K562 (cell line): ENCODE measurements at regions not wholly inside any gene's neighbourhood (a gene's known extent, or its start where the extent isn't known, plus 50 kb on each side); places are given as distances from the start of the nearest gene placed in this dataset.
A peak's percentile ranks its signal among the peaks of the same experiment; 100 is the strongest.

Experiments used
- CBX2 ChIP-seq: fragments of 200-600 bp; sonication (generic); IDR thresholded peaks from one replicate; pipeline ENCODE4 v1.6.1; 2012; ENCODE audit warnings: mild to moderate bottlenecking, low read length, inconsistent platforms; ENCODE audit not compliant: insufficient read depth, poor library complexity, severe bottlenecking
- SIN3A ChIP-seq, 2 experiments: fragments of 150-350 bp in 1 of 2; IDR thresholded peaks; 2 replicates each; pipeline ENCODE4 v1.6.1; 2011 to 2016; ENCODE audit warnings: borderline replicate concordance in 2 of 2, low read depth in 2 of 2, low read length in 2 of 2, mild to moderate bottlenecking in 2 of 2, moderate library complexity in 2 of 2; ENCODE audit not compliant: control insufficient read depth in 1 of 2
- ZNF764 ChIP-seq: fragments of 250-450 bp; sonication (Bioruptor Pico); IDR thresholded peaks from 2 replicates; pipeline ENCODE4 v1.4.0; 2020; ENCODE audit warnings: low read depth, mild to moderate bottlenecking, moderate library complexity
- TF ChIP-seq, protein P1 (sequence below), 3 experiments: fragments of 200-800 bp in 1 of 3; fragments of 250-450 bp in 1 of 3; fragments of 450-650 bp in 1 of 3; sonication (Bioruptor Pico) in 1 of 3; sonication (Bioruptor generic) in 1 of 3; formaldehyde crosslinking in 1 of 3; IDR thresholded peaks; 2 replicates each; pipeline versions ENCODE4 v1.6.1 to v1.8.0; 2016 to 2022; ENCODE audit warnings: mild to moderate bottlenecking in 2 of 3, missing genetic modification characterization in 2 of 3, missing compliant biosample characterization in 1 of 3, moderate library complexity in 1 of 3
- TF ChIP-seq, protein P2 (sequence below): fragments of 250-450 bp; sonication (Bioruptor Pico); IDR thresholded peaks from 2 replicates; pipeline ENCODE4 v1.4.0; 2020; ENCODE audit warnings: mild to moderate bottlenecking, moderate library complexity
- TF ChIP-seq, protein P3 (sequence below), 2 experiments: fragments of 450-650 bp; IDR thresholded peaks; 2 replicates each; pipeline ENCODE4 v1.6.1; 2016; ENCODE audit warnings: mild to moderate bottlenecking in 2 of 2, borderline replicate concordance in 1 of 2, low read depth in 1 of 2, moderate library complexity in 1 of 2
- TF ChIP-seq, protein P4 (sequence below): IDR thresholded peaks from 2 replicates; pipeline ENCODE4 v1.6.1; 2012; ENCODE audit warnings: low read depth, low read length, improper control_type of control experiment, borderline replicate concordance

DNA sequence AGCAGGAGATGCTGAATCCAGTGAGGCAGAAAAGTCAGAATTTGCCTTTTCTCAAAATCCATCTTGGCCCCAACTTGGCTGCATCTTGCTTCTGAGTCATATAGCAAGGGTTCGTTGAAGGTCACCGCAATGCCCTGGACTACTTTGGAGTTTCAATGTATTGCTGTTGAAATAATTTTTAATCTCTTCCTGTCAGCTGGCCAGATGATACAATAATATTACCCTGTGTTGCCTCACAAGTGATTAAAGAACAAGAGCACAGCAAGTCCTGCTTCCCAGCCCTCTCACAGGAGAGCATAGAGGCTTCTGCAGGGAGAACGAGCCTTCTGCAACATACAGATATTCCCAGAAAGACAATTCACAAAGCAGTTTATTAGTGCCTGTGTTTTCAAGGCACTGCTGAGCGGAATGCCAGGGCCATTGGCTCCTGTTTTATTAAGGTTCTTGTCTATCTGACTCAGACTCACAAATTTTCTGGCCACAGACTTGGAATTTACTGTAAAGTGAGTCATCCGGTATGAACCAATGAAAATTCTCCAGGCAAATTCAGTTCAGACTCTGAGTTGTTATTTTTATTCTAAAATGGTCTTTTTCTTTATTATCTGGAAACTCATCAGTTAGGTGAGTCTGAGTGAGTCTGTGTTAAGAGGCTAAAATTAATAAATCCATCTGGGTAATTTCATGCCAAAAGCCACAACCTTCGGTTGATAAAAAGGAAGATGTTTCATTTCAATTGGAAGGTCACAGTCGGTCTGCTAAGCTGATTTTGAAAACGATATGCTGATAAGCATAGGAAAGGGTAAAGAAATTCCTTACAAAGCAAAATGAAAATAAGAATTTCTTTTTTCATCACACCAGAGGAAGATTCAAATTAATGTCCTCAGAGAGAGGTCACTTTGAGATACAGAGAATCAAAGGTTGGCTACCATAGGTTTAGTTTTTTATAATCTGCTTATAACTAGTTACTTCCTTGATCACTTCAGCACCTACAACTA is 289.4 kb upstream of the STXBP5 start (continued):
- no peak for TF ChIP-seq CBX2
- TF ChIP-seq, protein P1, sequence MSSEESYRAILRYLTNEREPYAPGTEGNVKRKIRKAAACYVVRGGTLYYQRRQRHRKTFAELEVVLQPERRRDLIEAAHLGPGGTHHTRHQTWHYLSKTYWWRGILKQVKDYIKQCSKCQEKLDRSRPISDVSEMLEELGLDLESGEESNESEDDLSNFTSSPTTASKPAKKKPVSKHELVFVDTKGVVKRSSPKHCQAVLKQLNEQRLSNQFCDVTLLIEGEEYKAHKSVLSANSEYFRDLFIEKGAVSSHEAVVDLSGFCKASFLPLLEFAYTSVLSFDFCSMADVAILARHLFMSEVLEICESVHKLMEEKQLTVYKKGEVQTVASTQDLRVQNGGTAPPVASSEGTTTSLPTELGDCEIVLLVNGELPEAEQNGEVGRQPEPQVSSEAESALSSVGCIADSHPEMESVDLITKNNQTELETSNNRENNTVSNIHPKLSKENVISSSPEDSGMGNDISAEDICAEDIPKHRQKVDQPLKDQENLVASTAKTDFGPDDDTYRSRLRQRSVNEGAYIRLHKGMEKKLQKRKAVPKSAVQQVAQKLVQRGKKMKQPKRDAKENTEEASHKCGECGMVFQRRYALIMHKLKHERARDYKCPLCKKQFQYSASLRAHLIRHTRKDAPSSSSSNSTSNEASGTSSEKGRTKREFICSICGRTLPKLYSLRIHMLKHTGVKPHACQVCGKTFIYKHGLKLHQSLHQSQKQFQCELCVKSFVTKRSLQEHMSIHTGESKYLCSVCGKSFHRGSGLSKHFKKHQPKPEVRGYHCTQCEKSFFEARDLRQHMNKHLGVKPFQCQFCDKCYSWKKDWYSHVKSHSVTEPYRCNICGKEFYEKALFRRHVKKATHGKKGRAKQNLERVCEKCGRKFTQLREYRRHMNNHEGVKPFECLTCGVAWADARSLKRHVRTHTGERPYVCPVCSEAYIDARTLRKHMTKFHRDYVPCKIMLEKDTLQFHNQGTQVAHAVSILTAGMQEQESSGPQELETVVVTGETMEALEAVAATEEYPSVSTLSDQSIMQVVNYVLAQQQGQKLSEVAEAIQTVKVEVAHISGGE (CRISPR knock-in tag; IDR thresholded peaks at IDR 0.05): no peak; a peak in 1 of 6 replicates
- TF ChIP-seq, protein P2, sequence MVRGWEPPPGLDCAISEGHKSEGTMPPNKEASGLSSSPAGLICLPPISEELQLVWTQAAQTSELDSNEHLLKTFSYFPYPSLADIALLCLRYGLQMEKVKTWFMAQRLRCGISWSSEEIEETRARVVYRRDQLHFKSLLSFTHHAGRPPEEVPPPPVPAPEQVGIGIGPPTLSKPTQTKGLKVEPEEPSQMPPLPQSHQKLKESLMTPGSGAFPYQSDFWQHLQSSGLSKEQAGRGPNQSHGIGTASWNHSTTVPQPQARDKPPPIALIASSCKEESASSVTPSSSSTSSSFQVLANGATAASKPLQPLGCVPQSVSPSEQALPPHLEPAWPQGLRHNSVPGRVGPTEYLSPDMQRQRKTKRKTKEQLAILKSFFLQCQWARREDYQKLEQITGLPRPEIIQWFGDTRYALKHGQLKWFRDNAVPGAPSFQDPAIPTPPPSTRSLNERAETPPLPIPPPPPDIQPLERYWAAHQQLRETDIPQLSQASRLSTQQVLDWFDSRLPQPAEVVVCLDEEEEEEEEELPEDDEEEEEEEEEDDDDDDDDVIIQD (CRISPR knock-in tag): no peak
- no peak for TF ChIP-seq SIN3A (IDR thresholded peaks at IDR 0.05; ENCODE audit: borderline replicate concordance in 2 of 2, control insufficient read depth in 1 of 2, low read depth in 2 of 2, low read length in 2 of 2)
- TF ChIP-seq ZNF764 (CRISPR knock-in tag): no peak
- TF ChIP-seq, protein P3, sequence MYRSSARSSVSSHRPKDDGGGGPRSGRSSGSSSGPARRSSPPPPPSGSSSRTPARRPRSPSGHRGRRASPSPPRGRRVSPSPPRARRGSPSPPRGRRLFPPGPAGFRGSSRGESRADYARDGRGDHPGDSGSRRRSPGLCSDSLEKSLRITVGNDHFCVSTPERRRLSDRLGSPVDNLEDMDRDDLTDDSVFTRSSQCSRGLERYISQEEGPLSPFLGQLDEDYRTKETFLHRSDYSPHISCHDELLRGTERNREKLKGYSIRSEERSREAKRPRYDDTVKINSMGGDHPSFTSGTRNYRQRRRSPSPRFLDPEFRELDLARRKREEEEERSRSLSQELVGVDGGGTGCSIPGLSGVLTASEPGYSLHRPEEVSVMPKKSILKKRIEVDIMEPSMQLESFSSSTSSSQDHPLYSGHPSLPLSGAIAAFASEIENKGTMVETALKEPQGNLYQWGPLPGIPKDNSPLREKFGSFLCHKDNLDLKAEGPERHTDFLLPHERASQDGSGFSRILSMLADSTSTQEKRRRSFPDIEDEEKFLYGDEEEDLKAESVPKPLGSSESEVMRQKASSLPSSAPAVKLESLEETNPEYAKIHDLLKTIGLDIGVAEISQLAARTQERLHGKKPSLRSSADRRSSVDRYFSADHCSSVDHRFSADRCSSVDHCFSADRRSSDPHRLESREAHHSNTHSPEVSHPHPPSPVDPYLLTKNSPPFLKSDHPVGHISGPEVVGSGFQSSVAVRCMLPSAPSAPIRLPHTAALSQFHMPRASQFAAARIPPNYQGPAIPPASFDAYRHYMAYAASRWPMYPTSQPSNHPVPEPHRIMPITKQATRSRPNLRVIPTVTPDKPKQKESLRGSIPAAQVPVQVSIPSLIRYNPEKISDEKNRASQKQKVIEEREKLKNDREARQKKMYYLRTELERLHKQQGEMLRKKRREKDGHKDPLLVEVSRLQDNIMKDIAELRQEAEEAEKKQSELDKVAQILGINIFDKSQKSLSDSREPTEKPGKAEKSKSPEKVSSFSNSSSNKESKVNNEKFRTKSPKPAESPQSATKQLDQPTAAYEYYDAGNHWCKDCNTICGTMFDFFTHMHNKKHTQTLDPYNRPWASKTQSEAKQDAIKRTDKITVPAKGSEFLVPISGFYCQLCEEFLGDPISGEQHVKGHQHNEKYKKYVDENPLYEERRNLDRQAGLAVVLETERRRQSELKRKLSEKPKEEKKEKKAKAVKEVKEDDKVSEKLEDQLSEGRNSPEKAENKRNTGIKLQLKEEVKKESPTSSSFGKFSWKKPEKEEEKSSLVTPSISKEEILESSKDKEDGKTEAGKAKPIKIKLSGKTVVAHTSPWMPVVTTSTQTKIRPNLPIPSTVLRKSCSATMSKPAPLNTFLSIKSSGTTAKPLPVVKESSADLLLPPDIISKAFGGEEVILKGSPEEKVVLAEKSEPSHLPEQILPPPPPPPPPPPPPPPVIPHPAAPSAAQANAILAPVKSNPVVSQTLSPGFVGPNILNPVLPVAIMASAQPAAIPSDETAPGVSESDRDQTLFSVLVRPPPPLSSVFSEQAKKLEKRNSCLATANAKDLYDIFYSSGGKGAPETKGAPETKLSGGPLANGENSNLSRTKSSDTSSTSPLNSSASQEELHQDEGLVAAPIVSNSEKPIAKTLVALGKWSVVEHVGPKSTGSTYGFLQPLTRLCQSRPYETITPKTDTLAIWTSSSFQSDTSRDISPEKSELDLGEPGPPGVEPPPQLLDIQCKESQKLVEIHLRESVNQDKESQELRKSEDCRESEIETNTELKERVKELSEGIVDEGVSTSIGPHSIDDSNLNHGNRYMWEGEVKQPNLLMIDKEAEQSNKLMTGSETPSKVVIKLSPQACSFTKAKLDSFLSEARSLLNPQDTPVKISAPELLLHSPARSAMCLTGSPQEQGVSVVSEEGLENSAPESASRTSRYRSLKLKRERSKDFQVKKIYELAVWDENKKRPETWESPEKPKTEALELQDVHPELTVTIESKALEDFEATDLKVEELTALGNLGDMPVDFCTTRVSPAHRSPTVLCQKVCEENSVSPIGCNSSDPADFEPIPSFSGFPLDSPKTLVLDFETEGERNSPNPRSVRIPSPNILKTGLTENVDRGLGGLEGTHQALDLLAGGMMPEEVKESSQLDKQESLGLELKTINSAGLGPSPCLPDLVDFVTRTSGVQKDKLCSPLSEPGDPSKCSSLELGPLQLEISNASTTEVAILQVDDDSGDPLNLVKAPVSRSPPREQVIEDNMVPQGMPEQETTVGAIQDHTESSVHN (IDR thresholded peaks at IDR 0.05; ENCODE audit: borderline replicate concordance in 1 of 2, low read depth in 1 of 2): peak in 1 of 2 experiments; percentile 83; a peak in 2 of 4 replicates
- TF ChIP-seq, protein P4, sequence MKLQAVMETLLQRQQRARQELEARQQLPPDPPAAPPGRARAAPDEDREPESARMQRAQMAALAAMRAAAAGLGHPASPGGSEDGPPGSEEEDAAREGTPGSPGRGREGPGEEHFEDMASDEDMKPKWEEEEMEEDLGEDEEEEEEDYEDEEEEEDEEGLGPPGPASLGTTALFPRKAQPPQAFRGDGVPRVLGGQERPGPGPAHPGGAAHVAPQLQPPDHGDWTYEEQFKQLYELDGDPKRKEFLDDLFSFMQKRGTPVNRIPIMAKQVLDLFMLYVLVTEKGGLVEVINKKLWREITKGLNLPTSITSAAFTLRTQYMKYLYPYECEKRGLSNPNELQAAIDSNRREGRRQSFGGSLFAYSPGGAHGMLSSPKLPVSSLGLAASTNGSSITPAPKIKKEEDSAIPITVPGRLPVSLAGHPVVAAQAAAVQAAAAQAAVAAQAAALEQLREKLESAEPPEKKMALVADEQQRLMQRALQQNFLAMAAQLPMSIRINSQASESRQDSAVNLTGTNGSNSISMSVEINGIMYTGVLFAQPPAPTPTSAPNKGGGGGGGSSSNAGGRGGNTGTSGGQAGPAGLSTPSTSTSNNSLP: peak; percentile 79; the same call in 1 of the 2 replicates
